Left ventricle myocardium inferior (tissue), 1 donor: ENCODE measurements at regions not wholly inside any gene's neighbourhood (a gene's known extent, or its start where the extent isn't known, plus 50 kb on each side); places are given as distances from the start of the nearest gene placed in this dataset.
A peak's percentile ranks its signal among the peaks of the same experiment; 100 is the strongest.

ENCODE experiments used
- DNase-seq: peaks from one replicate; pipeline ENCODE4 v3.0.0-alpha.2; 2020
- H3K27ac ChIP-seq: fragments of 200-600 bp; replicated peaks from 2 replicates; pipeline ENCODE4 v1.8.0; 2021
- H3K27me3 ChIP-seq: fragments of 200-600 bp; 2 replicates; pipeline ENCODE4 v1.8.0; 2021; ENCODE audit warnings: low read depth
- H3K36me3 ChIP-seq: fragments of 200-600 bp; 2 replicates; pipeline ENCODE4 v1.8.0; 2021
- H3K4me1 ChIP-seq: fragments of 200-600 bp; 2 replicates; pipeline ENCODE4 v1.8.0; 2021
- H3K4me3 ChIP-seq: fragments of 200-600 bp; 2 replicates; pipeline ENCODE4 v1.8.0; 2021; ENCODE audit warnings: mild to moderate bottlenecking, moderate library complexity
- H3K9me3 ChIP-seq: fragments of 200-600 bp; replicated peaks from 2 replicates; pipeline ENCODE4 v1.8.0; 2021
- intact Hi-C: fragments of 100-400 bp; cut with micrococcal nuclease; formaldehyde crosslinking; loops from one replicate; pipeline ENCODE4 v1.11.0; 2022
- TF ChIP-seq, protein P1 (sequence below): fragments of 200-600 bp; IDR thresholded peaks from 2 replicates; pipeline ENCODE4 v1.8.0; 2021; ENCODE audit warnings: antibody characterized with exemption, mild to moderate bottlenecking, borderline replicate concordance
- donor health status: DM: no; HTN: yes; CAD: no; lungs with severe emphysema.

DNA sequence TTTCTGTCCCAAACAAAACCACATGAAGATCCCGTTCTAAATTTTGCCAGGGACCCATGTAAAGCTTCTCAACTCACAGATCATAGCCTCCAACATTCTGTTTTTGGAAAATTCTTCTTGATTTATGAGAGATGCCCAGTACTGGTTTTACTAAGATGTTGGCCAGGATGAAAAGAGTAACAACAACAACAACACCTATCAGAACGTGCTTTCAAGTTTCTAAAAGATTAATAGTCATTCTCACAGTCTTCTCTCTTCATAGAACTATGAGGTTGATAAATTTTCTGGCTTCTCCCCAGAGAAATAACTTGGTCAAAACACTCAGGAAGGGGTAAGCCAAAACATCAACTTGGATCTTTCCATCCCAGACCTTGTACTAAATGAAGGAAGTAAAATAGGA is 567.5 kb upstream of the IGFBP3 start:
- TF ChIP-seq, protein P1, sequence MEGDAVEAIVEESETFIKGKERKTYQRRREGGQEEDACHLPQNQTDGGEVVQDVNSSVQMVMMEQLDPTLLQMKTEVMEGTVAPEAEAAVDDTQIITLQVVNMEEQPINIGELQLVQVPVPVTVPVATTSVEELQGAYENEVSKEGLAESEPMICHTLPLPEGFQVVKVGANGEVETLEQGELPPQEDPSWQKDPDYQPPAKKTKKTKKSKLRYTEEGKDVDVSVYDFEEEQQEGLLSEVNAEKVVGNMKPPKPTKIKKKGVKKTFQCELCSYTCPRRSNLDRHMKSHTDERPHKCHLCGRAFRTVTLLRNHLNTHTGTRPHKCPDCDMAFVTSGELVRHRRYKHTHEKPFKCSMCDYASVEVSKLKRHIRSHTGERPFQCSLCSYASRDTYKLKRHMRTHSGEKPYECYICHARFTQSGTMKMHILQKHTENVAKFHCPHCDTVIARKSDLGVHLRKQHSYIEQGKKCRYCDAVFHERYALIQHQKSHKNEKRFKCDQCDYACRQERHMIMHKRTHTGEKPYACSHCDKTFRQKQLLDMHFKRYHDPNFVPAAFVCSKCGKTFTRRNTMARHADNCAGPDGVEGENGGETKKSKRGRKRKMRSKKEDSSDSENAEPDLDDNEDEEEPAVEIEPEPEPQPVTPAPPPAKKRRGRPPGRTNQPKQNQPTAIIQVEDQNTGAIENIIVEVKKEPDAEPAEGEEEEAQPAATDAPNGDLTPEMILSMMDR = no peak
- Histone ChIP-seq H3K27ac (no peak overlapping the region), H3K27me3 (no peaks in the 10 kb centered on the region), H3K4me3 (no peak overlapping the region), H3K36me3 (no peaks in the 10 kb centered on the region), H3K4me1 (peaks cover 5% of the 10 kb centered on the region), H3K9me3 (no peaks in the 10 kb centered on the region)
- intact Hi-C loops = no loop called here
- DNase-seq = no peak

DNA sequence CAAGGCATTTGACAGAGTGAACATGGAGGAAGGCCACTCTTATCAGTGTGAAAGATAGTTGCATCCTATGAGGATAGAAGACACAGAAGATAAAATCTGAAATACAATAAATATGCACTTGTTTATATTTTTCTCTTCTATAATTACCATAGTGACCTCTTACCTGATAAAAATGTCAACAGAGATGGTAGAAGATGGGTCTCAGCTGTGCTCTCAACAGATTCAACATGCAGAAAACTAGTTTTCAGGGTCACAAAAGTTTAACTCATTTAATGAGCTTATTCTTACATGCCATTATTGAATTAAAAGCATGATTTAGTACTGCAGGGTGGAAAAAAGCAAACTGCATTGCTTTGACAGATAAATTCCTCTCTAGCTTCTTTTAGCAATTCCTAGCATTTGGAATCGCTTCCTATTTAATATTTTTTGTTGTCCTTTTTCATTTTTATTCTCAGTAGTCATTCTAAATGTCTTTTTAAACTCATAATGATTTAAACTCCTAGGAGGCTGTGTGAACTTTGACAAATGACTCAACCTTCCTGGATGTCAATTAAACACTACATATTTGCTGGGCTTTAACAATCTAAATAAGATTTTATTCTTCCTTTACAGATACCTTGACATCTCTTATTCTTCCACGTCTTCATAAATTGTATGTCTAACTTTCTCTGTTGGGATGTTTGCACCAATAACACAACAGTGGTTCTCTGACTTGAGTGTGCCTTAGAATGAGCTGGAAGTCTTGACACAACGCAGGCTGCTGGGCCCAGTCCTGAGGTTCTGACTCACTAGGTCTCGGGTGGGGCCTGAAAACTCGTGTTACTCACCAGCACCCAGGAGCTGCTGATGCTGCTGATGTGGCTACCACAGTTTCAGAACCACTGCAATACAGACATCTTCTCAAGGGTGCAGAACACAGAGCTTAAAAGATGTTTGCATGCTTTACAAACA is 565.5 kb upstream of the IGFBP3 start:
- Histone ChIP-seq H3K27me3 (no peaks in the 10 kb centered on the region), H3K4me1 (peaks cover 5% of the 10 kb centered on the region), H3K36me3 (no peaks in the 10 kb centered on the region), H3K9me3 (no peaks in the 10 kb centered on the region), H3K4me3 (no peak overlapping the region), H3K27ac (peak overlapping the region; percentile 47)
- DNase-seq = peak; percentile 50
- TF ChIP-seq, protein P1 = no peak
- intact Hi-C loops = no loop called here

DNA sequence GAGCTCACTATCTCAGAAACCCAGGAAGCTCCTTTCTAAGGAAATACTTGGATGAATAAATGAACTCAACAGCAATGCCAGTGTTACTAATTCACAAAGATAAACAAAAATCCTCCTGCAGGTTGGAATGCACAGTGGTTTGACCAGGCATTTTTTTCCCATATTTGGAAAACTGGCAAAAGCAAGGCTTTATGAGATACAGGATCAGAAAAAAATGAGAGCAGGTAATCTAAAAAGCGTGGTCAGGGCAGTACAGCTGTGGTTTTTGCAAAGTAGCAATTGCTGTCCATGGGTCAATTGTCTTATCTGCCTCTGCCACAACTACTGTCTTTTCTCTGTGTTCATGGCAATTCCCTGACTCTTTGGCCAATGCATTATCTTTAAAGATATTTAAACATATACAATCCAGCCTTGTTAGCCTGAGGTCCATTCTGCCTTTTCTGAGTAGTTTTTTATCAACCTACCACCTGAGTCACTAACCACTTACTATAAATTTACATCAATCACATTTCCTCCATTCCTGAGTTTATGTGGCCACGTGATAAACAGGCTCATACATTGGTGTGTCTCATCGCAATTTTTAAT is 564.5 kb upstream of the IGFBP3 start:
- TF ChIP-seq, protein P1 = no peak
- H3K27ac ChIP-seq = no peak overlapping the region
- intact Hi-C loops = no loop called here

DNA sequence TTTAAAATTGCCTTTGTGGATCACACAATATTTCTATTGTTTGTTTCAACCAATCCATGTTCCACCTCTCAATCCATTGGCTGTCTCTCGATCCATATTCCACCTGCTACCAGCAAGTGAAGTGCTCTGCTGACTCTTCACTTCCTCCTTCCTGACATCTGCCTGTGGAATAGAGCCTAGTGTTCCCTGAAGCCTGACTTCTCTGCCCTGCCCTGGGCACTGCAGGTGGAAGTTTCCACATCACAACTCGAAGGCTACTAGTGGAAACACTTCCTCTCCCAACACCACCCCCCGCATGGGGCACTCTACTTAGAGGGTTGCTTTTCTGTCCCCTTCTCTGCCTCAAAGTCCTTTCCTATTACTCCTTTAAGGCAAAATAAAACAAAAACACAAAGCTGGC is 563.8 kb upstream of the IGFBP3 start:
- intact Hi-C loops = no loop called here
- H3K36me3 ChIP-seq = no peaks in the 10 kb centered on the region

More for the DNA sequence above, 564.5 kb upstream of the IGFBP3 start:
- Histone ChIP-seq H3K27me3 (no peaks in the 10 kb centered on the region), H3K36me3 (no peaks in the 10 kb centered on the region), H3K4me3 (no peak overlapping the region), H3K4me1 (peaks cover 5% of the 10 kb centered on the region), H3K9me3 (no peaks in the 10 kb centered on the region)
- DNase-seq = no peak

DNA sequence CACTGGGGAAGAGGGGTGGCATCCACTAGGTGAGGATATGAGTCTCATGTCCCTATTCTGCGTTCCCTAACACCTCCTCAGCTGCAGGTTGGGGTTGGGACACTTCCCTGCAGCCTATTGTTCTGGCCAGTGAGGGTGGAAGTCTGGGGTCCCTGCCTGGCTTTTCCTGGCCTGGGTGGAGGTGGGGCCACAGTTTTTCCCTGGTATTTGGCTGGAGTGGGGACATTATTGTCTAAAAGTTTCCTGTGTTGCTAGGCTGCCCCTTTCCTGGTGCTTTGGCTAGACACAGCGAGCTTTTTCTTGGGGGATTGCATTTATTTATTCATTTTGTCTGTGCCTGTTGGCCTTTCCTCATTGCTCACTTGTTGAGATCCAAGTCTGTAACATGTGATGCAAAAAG is 559.5 kb upstream of the IGFBP3 start:
- Histone ChIP-seq H3K9me3 (peaks cover 3% of the 10 kb centered on the region), H3K4me1 (no peaks in the 10 kb centered on the region), H3K27me3 (no peaks in the 10 kb centered on the region), H3K4me3 (no peak overlapping the region), H3K27ac (no peak overlapping the region), H3K36me3 (no peaks in the 10 kb centered on the region)
- intact Hi-C loops = no loop called here
- no peak for DNase-seq
- TF ChIP-seq, protein P1 = no peak

More for the DNA sequence above, 563.8 kb upstream of the IGFBP3 start:
- Histone ChIP-seq H3K9me3 (no peaks in the 10 kb centered on the region), H3K4me3 (no peak overlapping the region), H3K27me3 (no peaks in the 10 kb centered on the region), H3K27ac (no peak overlapping the region), H3K4me1 (peaks cover 5% of the 10 kb centered on the region)
- TF ChIP-seq, protein P1 = no peak
- no peak for DNase-seq
